Tibial artery (tissue), 4 donors: ENCODE measurements at regions not wholly inside any gene's neighbourhood (a gene's known extent, or its start where the extent isn't known, plus 50 kb on each side); places are given as distances from the start of the nearest gene placed in this dataset.
A peak's percentile ranks its signal among the peaks of the same experiment; 100 is the strongest.

Experiments
- DNase-seq, 2 donors: peaks; one replicate each; pipeline ENCODE4 v3.0.0-alpha.2; 2019
- H3K27ac ChIP-seq, 2 donors: fragments of 200-600 bp; sonication (generic) in 1 of 2; 1 replicate in 1 of 2; 2 replicates in 1 of 2; pipeline ENCODE4 v1.5.1; 2018 to 2019; ENCODE audit warnings: mild to moderate bottlenecking in 1 of 2
- H3K27me3 ChIP-seq, 2 donors: fragments of 200-600 bp; sonication (generic) in 1 of 2; one replicate each; pipeline versions ENCODE4 v1.5.1 to v1.6.0; 2016 to 2019
- H3K36me3 ChIP-seq, 3 donors: fragments of 200-600 bp; sonication (generic) in 2 of 3; one replicate each; pipeline ENCODE4 v1.5.1; 2016 to 2019; ENCODE audit warnings: mild to moderate bottlenecking in 2 of 3
- H3K4me1 ChIP-seq, 4 donors: fragments of 200-600 bp; sonication (generic) in 2 of 4; 1 replicate in 3 of 4; 2 replicates in 1 of 4; pipeline ENCODE4 v1.5.1; 2016 to 2019
- H3K4me3 ChIP-seq, 2 donors: fragments of 200-600 bp; sonication (generic) in 1 of 2; 1 replicate in 1 of 2; 2 replicates in 1 of 2; pipeline ENCODE4 v1.5.1; 2018 to 2019; ENCODE audit warnings: mild to moderate bottlenecking in 2 of 2
- H3K9me3 ChIP-seq, 3 donors: fragments of 200-600 bp; sonication (generic) in 1 of 3; one replicate each; pipeline ENCODE4 v1.5.1; 2016 to 2019
- intact Hi-C: fragments of 100-400 bp; cut with DNase I; formaldehyde crosslinking; loops from one replicate; pipeline ENCODE4 v1.15.0; 2023; ENCODE audit warnings: low total_unique reads
- TF ChIP-seq, protein P1 (sequence below), 2 experiments: fragments of 200-600 bp in 1 of 2; fragments of 450-650 bp in 1 of 2; IDR thresholded peaks; one replicate each; pipeline ENCODE4 v1.5.1; 2017 to 2019; ENCODE audit warnings: antibody characterized with exemption in 2 of 2, mild to moderate bottlenecking in 1 of 2, moderate library complexity in 1 of 2

- Histone ChIP-seq H3K27ac (no peak overlapping the region), H3K36me3 (no peaks in the 10 kb centered on the region), H3K9me3 (no peaks in the 10 kb centered on the region), H3K4me3 (no peak overlapping the region), H3K4me1 (no peaks in the 10 kb centered on the region), H3K27me3 (no peaks in the 10 kb centered on the region)
- no peak for DNase-seq
- intact Hi-C loops = no loop called here
- TF ChIP-seq, protein P1, sequence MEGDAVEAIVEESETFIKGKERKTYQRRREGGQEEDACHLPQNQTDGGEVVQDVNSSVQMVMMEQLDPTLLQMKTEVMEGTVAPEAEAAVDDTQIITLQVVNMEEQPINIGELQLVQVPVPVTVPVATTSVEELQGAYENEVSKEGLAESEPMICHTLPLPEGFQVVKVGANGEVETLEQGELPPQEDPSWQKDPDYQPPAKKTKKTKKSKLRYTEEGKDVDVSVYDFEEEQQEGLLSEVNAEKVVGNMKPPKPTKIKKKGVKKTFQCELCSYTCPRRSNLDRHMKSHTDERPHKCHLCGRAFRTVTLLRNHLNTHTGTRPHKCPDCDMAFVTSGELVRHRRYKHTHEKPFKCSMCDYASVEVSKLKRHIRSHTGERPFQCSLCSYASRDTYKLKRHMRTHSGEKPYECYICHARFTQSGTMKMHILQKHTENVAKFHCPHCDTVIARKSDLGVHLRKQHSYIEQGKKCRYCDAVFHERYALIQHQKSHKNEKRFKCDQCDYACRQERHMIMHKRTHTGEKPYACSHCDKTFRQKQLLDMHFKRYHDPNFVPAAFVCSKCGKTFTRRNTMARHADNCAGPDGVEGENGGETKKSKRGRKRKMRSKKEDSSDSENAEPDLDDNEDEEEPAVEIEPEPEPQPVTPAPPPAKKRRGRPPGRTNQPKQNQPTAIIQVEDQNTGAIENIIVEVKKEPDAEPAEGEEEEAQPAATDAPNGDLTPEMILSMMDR (IDR thresholded peaks at IDR 0.05) = no peak
Observed at GRCh38 chr7:7114575-7115291, 67.6 kb upstream of the C1GALT1 start.

DNA sequence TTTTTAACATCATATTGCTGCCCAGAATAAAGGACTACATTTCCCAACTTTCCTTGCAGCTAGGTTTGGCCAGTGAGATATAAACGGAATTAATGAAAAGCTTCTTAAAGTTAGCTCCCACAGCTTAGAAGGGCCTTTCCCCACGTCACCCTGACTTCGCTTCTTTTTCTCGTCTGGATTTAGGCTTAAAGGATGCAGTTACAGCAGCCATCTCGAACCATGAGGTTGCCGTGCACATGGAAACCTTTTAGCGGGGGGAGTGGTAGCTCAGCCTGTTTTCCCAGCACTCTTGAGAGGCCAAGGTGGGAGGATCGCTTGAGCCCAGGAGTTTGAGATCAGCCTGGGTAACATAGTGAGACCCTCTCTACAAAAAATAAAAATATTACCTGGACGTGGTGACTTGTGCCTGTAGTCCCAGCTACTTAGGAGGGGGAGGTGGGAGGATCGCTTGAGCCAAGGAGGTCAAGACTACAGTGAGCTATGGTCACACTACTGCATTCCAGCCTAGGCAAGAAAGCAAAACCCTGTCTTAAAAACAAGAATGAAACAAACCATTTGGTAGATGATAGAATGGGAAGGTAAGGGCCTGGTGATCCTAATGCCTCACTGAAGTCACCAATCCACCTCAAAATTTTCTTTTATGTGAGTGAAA, 64.3 kb upstream of the C1GALT1 start:
- Histone ChIP-seq H3K36me3 (no peaks in the 10 kb centered on the region), H3K27me3 (no peaks in the 10 kb centered on the region), H3K4me3 (no peak overlapping the region), H3K4me1 (peaks cover 0 to 12% (median 6%) of the 10 kb centered on the region in 4 donors), H3K27ac (no peak overlapping the region), H3K9me3 (no peaks in the 10 kb centered on the region)
- DNase-seq = no peak
- TF ChIP-seq, protein P1 (IDR thresholded peaks at IDR 0.05) = no peak
- intact Hi-C loops = no loop called here

DNA sequence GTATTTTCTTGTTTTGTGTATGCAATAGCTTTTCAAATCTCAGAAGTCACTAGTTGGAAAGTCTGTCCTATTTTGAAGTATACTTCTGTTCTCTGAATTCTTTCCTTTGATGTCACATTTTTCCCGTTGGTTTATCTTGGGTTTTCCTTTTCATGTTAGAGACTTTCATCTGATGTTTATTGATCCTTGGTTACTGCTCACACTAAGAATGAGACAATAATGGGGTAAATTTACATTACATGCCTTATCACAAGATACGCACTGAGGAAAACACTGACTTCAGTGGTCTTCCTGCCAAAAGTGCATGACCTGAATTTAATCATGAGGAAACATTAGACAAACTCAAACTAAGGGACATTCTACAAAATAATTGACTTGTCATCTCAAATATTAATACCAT, 63.5 kb upstream of the C1GALT1 start:
- Histone ChIP-seq H3K27ac (no peak overlapping the region), H3K27me3 (no peaks in the 10 kb centered on the region), H3K36me3 (no peaks in the 10 kb centered on the region), H3K4me1 (peaks cover 0 to 15% (median 10%) of the 10 kb centered on the region in 4 donors), H3K9me3 (no peaks in the 10 kb centered on the region), H3K4me3 (no peak overlapping the region)
- TF ChIP-seq, protein P1 (IDR thresholded peaks at IDR 0.05) = no peak
- intact Hi-C loops = no loop called here
- no peak for DNase-seq

DNA sequence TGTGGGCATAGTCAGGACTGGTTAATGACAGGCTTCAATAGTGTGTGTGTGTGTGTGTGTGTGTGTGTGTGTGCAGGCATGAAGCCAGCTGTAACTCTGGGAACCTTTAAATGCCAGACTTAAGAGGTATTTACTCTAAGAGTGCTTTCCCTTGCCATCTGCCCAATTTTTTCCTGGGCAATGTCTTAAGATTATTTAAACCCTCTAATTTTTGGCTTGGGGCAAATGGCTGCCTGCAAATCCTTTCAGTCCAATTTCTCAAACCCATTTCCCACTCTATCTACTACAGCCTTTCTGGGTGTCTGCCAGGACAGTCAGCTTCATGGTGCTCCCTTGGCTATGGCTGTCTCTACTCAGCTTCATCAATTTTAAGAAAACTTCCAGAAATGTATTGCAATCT, 62.6 kb upstream of the C1GALT1 start:
- no peaks in the 10 kb centered on the region for H3K9me3 ChIP-seq
- intact Hi-C loops = no loop called here
- TF ChIP-seq, protein P1 (IDR thresholded peaks at IDR 0.05) = no peak
- H3K4me1 ChIP-seq = peaks cover 0 to 15% (median 10%) of the 10 kb centered on the region in 4 donors
- no peak overlapping the region for H3K4me3 ChIP-seq
- H3K27me3 ChIP-seq = no peaks in the 10 kb centered on the region
- no peak for DNase-seq
- H3K36me3 ChIP-seq = no peaks in the 10 kb centered on the region
- H3K27ac ChIP-seq = no peak overlapping the region

- peak overlapping the region in 1 of 2 donors; percentile 2 for H3K27ac ChIP-seq
- intact Hi-C loops = no loop called here
- H3K27me3 ChIP-seq = no peaks in the 10 kb centered on the region
- H3K4me3 ChIP-seq = no peak overlapping the region
- H3K9me3 ChIP-seq = no peaks in the 10 kb centered on the region
- no peak for DNase-seq
- TF ChIP-seq, protein P1 (IDR thresholded peaks at IDR 0.05) = no peak
- peaks cover 0 to 15% (median 10%) of the 10 kb centered on the region in 4 donors for H3K4me1 ChIP-seq
- no peaks in the 10 kb centered on the region for H3K36me3 ChIP-seq
Observed at GRCh38 chr7:7122033-7122478, 60.3 kb upstream of the C1GALT1 start.
